ENCODE measurements at regions not wholly inside any gene's neighbourhood (a gene's known extent, or its start where the extent isn't known, plus 50 kb on each side); places are given as distances from the start of the nearest gene placed in this dataset.

DNA sequence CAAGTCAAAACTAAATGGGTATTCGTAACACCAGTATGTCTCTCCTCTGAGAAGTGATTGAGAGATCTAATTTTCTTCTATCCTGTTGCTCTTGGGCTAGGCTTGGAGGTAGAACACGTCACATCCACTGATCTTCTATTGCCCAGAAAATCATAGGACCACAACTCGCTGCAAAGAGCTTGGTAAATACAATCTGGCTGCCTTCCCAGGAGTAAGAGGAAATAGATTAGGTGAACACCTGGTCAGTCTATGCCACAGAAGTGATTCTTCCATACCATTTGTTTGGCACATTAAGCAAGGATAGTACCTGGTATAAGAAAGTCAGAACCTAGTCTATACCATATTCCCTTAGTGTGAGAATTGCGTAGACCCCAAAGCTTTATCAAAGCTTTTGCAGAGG lies 129.3 kb upstream of the PHYHIPL start:
- TF ChIP-seq, protein P1, sequence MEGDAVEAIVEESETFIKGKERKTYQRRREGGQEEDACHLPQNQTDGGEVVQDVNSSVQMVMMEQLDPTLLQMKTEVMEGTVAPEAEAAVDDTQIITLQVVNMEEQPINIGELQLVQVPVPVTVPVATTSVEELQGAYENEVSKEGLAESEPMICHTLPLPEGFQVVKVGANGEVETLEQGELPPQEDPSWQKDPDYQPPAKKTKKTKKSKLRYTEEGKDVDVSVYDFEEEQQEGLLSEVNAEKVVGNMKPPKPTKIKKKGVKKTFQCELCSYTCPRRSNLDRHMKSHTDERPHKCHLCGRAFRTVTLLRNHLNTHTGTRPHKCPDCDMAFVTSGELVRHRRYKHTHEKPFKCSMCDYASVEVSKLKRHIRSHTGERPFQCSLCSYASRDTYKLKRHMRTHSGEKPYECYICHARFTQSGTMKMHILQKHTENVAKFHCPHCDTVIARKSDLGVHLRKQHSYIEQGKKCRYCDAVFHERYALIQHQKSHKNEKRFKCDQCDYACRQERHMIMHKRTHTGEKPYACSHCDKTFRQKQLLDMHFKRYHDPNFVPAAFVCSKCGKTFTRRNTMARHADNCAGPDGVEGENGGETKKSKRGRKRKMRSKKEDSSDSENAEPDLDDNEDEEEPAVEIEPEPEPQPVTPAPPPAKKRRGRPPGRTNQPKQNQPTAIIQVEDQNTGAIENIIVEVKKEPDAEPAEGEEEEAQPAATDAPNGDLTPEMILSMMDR (IDR thresholded peaks at IDR 0.05), result no peak
- no peak for TF ChIP-seq POLR2A (IDR thresholded peaks at IDR 0.05)
